C4-2B (cell line): ENCODE measurements at regions not wholly inside any gene's neighbourhood (a gene's known extent, or its start where the extent isn't known, plus 50 kb on each side); places are given as distances from the start of the nearest gene placed in this dataset.

Experiments used
- ZFX ChIP-seq: fragments of 450-650 bp; IDR thresholded peaks from 2 replicates; pipeline ENCODE4 v1.6.1; 2017
- TF ChIP-seq, protein P1 (sequence below): fragments of 450-650 bp; conservative IDR thresholded peaks from 2 replicates; pipeline ENCODE4 v1.5.1; 2017; ENCODE audit warnings: mild to moderate bottlenecking

DNA sequence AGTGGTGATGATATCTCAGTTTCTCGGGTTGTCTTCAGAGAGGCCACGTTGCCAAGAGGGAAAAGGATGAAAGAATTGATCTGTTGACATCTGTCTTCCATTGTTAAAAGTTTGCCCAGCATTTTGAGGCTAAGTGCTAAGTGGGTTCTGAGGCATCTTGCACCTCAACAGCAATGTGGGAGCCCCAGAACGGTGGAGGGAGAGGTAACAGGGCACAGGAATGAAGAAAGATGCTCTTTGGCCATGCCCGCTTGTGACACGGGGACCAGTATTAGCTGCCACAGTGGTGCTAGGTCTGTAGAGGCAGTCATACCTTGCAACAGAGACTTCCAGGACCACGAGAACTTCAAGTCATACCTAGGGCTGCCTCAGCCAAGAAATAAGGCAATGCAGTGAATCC is 106.6 kb upstream of the NUPR2 start:
- TF ChIP-seq, protein P1, sequence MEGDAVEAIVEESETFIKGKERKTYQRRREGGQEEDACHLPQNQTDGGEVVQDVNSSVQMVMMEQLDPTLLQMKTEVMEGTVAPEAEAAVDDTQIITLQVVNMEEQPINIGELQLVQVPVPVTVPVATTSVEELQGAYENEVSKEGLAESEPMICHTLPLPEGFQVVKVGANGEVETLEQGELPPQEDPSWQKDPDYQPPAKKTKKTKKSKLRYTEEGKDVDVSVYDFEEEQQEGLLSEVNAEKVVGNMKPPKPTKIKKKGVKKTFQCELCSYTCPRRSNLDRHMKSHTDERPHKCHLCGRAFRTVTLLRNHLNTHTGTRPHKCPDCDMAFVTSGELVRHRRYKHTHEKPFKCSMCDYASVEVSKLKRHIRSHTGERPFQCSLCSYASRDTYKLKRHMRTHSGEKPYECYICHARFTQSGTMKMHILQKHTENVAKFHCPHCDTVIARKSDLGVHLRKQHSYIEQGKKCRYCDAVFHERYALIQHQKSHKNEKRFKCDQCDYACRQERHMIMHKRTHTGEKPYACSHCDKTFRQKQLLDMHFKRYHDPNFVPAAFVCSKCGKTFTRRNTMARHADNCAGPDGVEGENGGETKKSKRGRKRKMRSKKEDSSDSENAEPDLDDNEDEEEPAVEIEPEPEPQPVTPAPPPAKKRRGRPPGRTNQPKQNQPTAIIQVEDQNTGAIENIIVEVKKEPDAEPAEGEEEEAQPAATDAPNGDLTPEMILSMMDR, result no peak
- no peak for TF ChIP-seq ZFX
